Activated CD8-positive, alpha-beta T cell treated with anti-CD3 and anti-CD28 coated beads for 36 hours (primary cell): ENCODE measurements at regions not wholly inside any gene's neighbourhood (a gene's known extent, or its start where the extent isn't known, plus 50 kb on each side); places are given as distances from the start of the nearest gene placed in this dataset.

Experiments
- ATAC-seq: fragments of 200-7000 bp; cut with Tn5 transposase; one replicate; pipeline ENCODE4 v1.10.0; 2021; ENCODE audit warnings: mild to moderate bottlenecking, moderate library complexity
- CTCF ChIA-PET: fragments of 350-600 bp; sonication (Branson Sonifier 250); formaldehyde crosslinking; loops from one replicate; lab custom pipeline; 2021; ENCODE audit warnings: antibody characterized with exemption; lab: Charles Lee
- POLR2A ChIA-PET: fragments of 350-600 bp; sonication (Branson Sonifier 250); formaldehyde crosslinking; loops from one replicate; lab custom pipeline; 2021; ENCODE audit warnings: antibody characterized with exemption; lab: Charles Lee
- DNase-seq: peaks from one replicate; pipeline ENCODE4 v3.0.0-alpha.2; 2020
- H3K27ac Mint-ChIP-seq: one replicate; pipeline ENCODE4 v1.8.0; 2021; ENCODE audit warnings: mild to moderate bottlenecking, mixed read lengths
- H3K27me3 Mint-ChIP-seq: one replicate; pipeline ENCODE4 v1.8.0; 2021; ENCODE audit warnings: mixed read lengths
- H3K36me3 Mint-ChIP-seq: one replicate; pipeline ENCODE4 v1.8.0; 2021; ENCODE audit warnings: low read depth, mixed read lengths
- H3K4me1 Mint-ChIP-seq: one replicate; pipeline ENCODE4 v1.8.0; 2021; ENCODE audit warnings: low read depth, mixed read lengths
- H3K4me3 Mint-ChIP-seq: one replicate; pipeline ENCODE4 v1.8.0; 2021; ENCODE audit warnings: mild to moderate bottlenecking, moderate library complexity, mixed read lengths
- H3K9me3 Mint-ChIP-seq: one replicate; pipeline ENCODE4 v1.8.0; 2021; ENCODE audit warnings: mixed read lengths
- intact Hi-C: fragments of 100-400 bp; cut with micrococcal nuclease; formaldehyde crosslinking; loops from one replicate; pipeline ENCODE4 v1.10.0; 2022
- TF ChIP-seq, protein P1 (sequence below): fragments of 200-600 bp; IDR thresholded peaks from one replicate; pipeline ENCODE4 v1.8.0; 2022; ENCODE audit warnings: antibody characterized with exemption, mild to moderate bottlenecking

DNA sequence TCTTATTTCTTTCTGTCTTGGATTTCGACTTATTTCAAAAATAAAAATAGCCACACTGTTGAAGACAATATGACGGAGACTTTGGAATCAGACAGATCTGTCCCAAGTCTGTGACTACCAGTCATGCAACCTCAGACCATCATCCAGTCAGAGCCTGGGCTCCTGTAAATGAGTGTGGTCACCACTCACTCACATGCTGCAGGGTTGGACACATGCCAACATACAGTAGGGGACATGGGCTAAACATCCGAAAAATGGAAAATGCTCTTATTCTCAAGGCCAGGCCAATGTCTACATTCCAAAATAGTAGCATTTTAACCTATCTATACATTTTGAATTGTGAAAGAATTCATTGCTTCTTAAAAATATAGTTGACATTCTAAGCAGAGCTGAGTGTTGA lies 75.5 kb upstream of the EDNRB start:
- H3K27me3 Mint-ChIP-seq, result peaks cover 3% of the 10 kb centered on the region
- intact Hi-C loops, result no loop called here

DNA sequence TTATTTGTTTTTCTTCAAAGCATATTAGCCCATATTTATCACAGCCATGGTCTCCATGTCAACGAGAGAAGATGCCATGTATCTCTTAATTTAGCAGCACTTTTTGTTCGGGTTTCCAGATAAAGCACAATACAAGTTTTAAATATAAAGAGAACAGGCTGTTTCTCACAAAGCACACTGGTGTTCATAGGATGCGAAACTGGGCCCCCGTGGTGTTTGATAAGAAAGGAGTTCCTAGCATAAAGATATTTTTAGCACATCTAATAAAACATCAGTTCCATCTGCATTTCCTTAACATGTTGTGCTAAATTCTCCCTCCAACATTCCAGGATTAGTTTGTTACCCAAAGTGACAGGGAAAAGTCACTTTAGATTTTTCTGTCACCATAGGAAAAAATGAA lies 72.4 kb upstream of the EDNRB start:
- no peaks in the 10 kb centered on the region for H3K4me1 Mint-ChIP-seq
- H3K9me3 Mint-ChIP-seq, result no peaks in the 10 kb centered on the region
- no peak overlapping the region for H3K4me3 Mint-ChIP-seq
- H3K27ac Mint-ChIP-seq, result no peak overlapping the region
- no peaks in the 10 kb centered on the region for H3K36me3 Mint-ChIP-seq
- H3K27me3 Mint-ChIP-seq, result peaks cover 6% of the 10 kb centered on the region
- ChIA-PET POLR2A (no interaction called here), CTCF (no interaction called here)
- TF ChIP-seq, protein P1, sequence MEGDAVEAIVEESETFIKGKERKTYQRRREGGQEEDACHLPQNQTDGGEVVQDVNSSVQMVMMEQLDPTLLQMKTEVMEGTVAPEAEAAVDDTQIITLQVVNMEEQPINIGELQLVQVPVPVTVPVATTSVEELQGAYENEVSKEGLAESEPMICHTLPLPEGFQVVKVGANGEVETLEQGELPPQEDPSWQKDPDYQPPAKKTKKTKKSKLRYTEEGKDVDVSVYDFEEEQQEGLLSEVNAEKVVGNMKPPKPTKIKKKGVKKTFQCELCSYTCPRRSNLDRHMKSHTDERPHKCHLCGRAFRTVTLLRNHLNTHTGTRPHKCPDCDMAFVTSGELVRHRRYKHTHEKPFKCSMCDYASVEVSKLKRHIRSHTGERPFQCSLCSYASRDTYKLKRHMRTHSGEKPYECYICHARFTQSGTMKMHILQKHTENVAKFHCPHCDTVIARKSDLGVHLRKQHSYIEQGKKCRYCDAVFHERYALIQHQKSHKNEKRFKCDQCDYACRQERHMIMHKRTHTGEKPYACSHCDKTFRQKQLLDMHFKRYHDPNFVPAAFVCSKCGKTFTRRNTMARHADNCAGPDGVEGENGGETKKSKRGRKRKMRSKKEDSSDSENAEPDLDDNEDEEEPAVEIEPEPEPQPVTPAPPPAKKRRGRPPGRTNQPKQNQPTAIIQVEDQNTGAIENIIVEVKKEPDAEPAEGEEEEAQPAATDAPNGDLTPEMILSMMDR, result no peak
- ATAC-seq (no peak), DNase-seq (no peak)
- intact Hi-C loops, result no loop called here

More for the DNA sequence above, 75.5 kb upstream of the EDNRB start:
- ChIA-PET CTCF (no interaction called here), POLR2A (no interaction called here)
- TF ChIP-seq, protein P1, result no peak
- H3K9me3 Mint-ChIP-seq, result no peaks in the 10 kb centered on the region
- H3K27ac Mint-ChIP-seq, result no peak overlapping the region
- ATAC-seq (no peak), DNase-seq (no peak)
- H3K36me3 Mint-ChIP-seq, result no peaks in the 10 kb centered on the region
- H3K4me3 Mint-ChIP-seq, result no peak overlapping the region
- no peaks in the 10 kb centered on the region for H3K4me1 Mint-ChIP-seq

DNA sequence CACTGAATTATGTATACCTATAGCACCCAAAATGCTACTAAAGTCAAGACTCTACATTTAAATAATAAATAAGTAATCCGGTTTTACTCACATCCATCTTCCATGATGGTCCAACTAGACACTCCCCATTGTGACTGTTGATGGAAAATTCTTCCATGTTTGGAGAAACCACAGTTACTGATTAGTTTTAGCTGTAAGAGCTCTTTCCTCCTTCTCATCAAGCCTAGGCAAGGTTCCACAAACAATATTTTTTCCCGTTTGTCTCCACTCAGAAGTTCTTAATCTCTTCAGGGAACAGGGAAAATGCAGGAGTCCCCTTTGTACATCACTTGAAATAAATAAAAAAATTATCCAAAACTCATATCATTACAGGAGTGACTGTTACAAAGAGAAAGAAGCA lies 70.7 kb upstream of the EDNRB start:
- Mint-ChIP-seq H3K27me3 (peaks cover 6% of the 10 kb centered on the region), H3K36me3 (no peaks in the 10 kb centered on the region), H3K27ac (no peak overlapping the region), H3K4me1 (no peaks in the 10 kb centered on the region), H3K9me3 (no peaks in the 10 kb centered on the region), H3K4me3 (no peak overlapping the region)
- no peak for DNase-seq
- POLR2A ChIA-PET, result no interaction called here
- CTCF ChIA-PET, result no interaction called here
- intact Hi-C loops, result no loop called here
- no peak for ATAC-seq
- TF ChIP-seq, protein P1, result no peak

DNA sequence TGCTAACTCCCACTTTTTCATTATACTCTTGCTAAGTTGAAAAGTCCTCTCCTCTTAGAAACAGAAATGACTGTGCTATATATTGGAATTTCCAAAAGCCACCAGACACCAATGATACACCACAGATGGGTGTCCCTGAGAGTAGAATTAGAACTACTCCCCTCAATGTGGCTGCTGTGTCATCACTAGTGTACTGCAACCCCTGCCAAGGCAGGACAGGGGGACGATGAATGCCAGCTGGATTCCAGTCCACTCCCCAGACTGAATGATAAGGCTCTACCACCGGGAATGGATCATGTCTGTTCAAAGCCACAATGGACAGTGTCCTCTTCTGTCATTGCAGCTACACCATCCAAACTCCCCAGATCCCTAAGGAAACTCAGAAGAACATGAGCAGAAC lies 69.7 kb upstream of the EDNRB start:
- TF ChIP-seq, protein P1, result no peak
- intact Hi-C loops, result no loop called here
- no peak for ATAC-seq
- H3K4me3 Mint-ChIP-seq, result no peak overlapping the region
- CTCF ChIA-PET, result no interaction called here
- H3K36me3 Mint-ChIP-seq, result no peaks in the 10 kb centered on the region
- peaks cover 7% of the 10 kb centered on the region for H3K27me3 Mint-ChIP-seq
- no peak overlapping the region for H3K27ac Mint-ChIP-seq
- no peaks in the 10 kb centered on the region for H3K4me1 Mint-ChIP-seq
- H3K9me3 Mint-ChIP-seq, result no peaks in the 10 kb centered on the region
- POLR2A ChIA-PET, result no interaction called here
- DNase-seq, result no peak

DNA sequence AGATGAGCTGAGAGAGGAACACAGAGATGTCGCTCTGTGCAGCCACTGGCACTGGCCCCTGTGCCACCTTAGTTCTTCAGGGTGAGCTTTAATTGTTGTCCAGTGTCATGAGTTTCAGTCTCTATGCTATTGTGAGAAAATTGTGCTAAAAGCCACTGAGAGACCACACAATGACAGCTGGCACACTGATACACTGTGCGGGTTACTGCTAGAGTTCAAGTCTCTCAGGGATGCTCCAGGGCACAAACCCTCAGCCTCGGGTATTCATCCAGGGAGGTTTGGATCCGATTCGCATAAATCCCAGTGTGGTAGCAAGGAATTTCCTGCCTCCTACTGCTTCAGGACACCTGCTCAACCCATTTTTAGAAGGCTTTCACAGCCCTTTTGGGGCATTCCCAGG lies 68.1 kb upstream of the EDNRB start:
- CTCF ChIA-PET, result interaction anchor here (1.3 kb wide), 1 partner anchor 135 kb away, joined by 3 read pairs; no protein-coding TSS in a partner anchor
- Mint-ChIP-seq H3K4me1 (no peaks in the 10 kb centered on the region), H3K27ac (no peak overlapping the region), H3K4me3 (no peak overlapping the region), H3K36me3 (no peaks in the 10 kb centered on the region), H3K27me3 (peaks cover 7% of the 10 kb centered on the region), H3K9me3 (no peaks in the 10 kb centered on the region)
- TF ChIP-seq, protein P1, result no peak
- DNase-seq (no peak), ATAC-seq (no peak)
- POLR2A ChIA-PET, result no interaction called here
- intact Hi-C loops, result no loop called here
